ENCODE measurements at regions not wholly inside any gene's neighbourhood (a gene's known extent, or its start where the extent isn't known, plus 50 kb on each side); places are given as distances from the start of the nearest gene placed in this dataset.

GRCh38 chrX:95057341-95057740, 1383.3 kb downstream of the FAM133A start:
- TF ChIP-seq CTCF (conservative IDR thresholded peaks at IDR 0.05; ENCODE audit: low read length) (no peak), EZH2phosphoT487 (IDR thresholded peaks at IDR 0.05; ENCODE audit: borderline replicate concordance, low read depth, low read length) (no peak)

Data from OCI-LY7 (cell line).